Loucy (cell line): ENCODE measurements at regions not wholly inside any gene's neighbourhood (a gene's known extent, or its start where the extent isn't known, plus 50 kb on each side); places are given as distances from the start of the nearest gene placed in this dataset.

Experiments
- CTCF ChIP-seq: fragments of 200-600 bp; sonication (generic); conservative IDR thresholded peaks from 2 replicates; pipeline ENCODE4 v1.5.1; 2014; ENCODE audit warnings: mild to moderate bottlenecking, antibody characterized with exemption, low read length
- EZH2phosphoT487 ChIP-seq: fragments of 200-600 bp; IDR thresholded peaks from 2 replicates; pipeline ENCODE4 v1.6.1; 2018; ENCODE audit warnings: antibody characterized with exemption, mild to moderate bottlenecking, moderate library complexity, borderline replicate concordance

- TF ChIP-seq CTCF = no peak
- TF ChIP-seq EZH2phosphoT487 = no peak
These were observed 385.5 kb upstream of the MEF2C start for GRCh38 chr5:89268460-89268859.
